Brain microvascular endothelial cell (primary cell): ENCODE measurements at regions not wholly inside any gene's neighbourhood (a gene's known extent, or its start where the extent isn't known, plus 50 kb on each side); places are given as distances from the start of the nearest gene placed in this dataset.
A peak's percentile ranks its signal among the peaks of the same experiment; 100 is the strongest.

ENCODE experiments used
- DNase-seq: peaks from one replicate; pipeline ENCODE4 v3.0.0-alpha.2; 2020
- H3K27ac ChIP-seq: fragments of 250-450 bp; sonication (Bioruptor Pico); 2 replicates; pipeline ENCODE4 v1.5.1; 2020; ENCODE audit warnings: mild to moderate bottlenecking, moderate library complexity
- H3K27me3 ChIP-seq: fragments of 250-450 bp; sonication (Bioruptor Pico); replicated peaks from 2 replicates; pipeline ENCODE4 v1.5.1; 2020; ENCODE audit warnings: mild to moderate bottlenecking
- H3K36me3 ChIP-seq: fragments of 250-450 bp; sonication (Bioruptor Pico); replicated peaks from 2 replicates; pipeline ENCODE4 v1.5.1; 2020; ENCODE audit warnings: mild to moderate bottlenecking
- H3K4me3 ChIP-seq: 2 replicates; pipeline ENCODE4 v1.5.1; 2011; ENCODE audit warnings: low read depth, mild to moderate bottlenecking, control low read depth, low read length, moderate library complexity
- in situ Hi-C: cut with HindIII; loops from 2 replicates; pipeline ENCODE4 v1.10.0; 2017; ENCODE audit warnings: low sequenced_read_pairs, low pct_ligation_motif_present
- TF ChIP-seq, protein P1 (sequence below): IDR thresholded peaks from 2 replicates; pipeline ENCODE4 v1.5.1; 2011; ENCODE audit warnings: low read depth, mild to moderate bottlenecking, moderate library complexity, low read length, control low read depth, inconsistent platforms; ENCODE audit errors: missing control alignments

DNA sequence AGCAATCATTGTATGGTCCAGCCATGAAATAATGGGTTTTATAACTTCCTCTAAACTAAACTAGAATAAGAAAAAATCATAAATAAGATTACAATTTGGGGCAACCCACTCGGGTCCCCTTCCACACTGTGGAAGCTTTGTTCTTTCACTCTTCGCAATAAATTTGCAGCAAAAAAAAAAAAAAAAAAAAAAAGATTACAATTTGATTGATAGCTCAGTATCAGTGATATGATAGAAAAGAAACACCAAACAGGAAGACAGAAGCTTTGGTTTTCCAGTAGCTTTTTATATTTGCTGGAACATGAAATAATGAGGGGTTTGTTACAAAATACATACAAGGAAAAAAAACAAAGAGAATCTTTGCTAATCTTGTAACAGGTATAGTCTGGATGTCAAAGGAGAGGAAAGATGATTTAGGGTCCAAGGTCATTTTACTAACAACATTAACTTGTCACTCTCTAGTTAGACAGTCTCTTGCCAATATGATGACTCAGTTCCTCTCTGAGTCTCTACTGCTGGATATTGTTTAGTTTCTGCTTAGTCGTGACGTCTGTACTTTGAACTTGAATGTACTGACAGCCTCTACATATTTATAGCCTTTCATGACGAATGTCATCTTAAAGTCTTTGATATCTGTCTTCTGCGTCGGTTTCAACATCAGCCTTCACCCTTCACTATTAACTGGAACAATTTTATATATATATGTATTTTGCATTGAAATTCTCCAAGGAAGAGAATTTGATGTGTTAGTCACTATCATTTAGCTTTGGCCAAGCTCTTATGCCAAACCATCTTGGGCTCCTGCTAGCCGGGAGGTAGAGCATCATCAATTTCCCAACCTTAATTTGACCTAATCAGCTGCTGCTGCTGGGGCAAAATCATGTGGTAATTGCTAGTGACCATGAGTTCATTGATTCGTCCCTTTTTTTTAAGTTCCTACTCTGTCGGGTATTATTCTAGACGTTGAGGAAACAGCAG lies 213.1 kb upstream of the STXBP5 start:
- Histone ChIP-seq H3K27ac (peak overlapping the region; percentile 77), H3K36me3 (no peaks in the 10 kb centered on the region), H3K4me3 (no peak overlapping the region), H3K27me3 (no peaks in the 10 kb centered on the region)
- TF ChIP-seq, protein P1, sequence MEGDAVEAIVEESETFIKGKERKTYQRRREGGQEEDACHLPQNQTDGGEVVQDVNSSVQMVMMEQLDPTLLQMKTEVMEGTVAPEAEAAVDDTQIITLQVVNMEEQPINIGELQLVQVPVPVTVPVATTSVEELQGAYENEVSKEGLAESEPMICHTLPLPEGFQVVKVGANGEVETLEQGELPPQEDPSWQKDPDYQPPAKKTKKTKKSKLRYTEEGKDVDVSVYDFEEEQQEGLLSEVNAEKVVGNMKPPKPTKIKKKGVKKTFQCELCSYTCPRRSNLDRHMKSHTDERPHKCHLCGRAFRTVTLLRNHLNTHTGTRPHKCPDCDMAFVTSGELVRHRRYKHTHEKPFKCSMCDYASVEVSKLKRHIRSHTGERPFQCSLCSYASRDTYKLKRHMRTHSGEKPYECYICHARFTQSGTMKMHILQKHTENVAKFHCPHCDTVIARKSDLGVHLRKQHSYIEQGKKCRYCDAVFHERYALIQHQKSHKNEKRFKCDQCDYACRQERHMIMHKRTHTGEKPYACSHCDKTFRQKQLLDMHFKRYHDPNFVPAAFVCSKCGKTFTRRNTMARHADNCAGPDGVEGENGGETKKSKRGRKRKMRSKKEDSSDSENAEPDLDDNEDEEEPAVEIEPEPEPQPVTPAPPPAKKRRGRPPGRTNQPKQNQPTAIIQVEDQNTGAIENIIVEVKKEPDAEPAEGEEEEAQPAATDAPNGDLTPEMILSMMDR, result no peak
- in situ Hi-C loops, result no loop called here
- DNase-seq, result peak; percentile 79

DNA sequence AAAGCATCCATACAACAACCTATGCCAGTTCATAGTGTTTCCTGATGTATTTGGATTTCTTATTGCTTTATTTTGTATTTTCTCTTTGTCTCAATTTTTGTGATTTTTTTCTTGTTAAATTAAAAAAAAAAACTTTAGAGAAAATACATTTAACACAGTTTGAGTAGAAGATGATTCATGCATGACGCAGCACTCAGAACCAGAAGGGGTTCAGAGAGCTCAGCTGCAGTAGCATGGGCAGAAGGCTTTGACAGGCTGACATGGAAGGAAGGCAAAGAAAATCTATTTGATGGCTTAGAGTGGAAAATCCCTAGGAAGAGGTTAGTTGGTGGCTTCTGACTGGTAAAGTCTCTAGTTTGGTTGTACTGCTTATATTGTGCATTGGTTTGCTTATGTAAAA lies 207.2 kb upstream of the STXBP5 start:
- H3K4me3 ChIP-seq, result no peak overlapping the region
- TF ChIP-seq, protein P1, result no peak
- no peaks in the 10 kb centered on the region for H3K36me3 ChIP-seq
- H3K27ac ChIP-seq, result no peak overlapping the region
- H3K27me3 ChIP-seq, result no peaks in the 10 kb centered on the region
- DNase-seq, result peak; percentile 83
- in situ Hi-C loops, result no loop called here

DNA sequence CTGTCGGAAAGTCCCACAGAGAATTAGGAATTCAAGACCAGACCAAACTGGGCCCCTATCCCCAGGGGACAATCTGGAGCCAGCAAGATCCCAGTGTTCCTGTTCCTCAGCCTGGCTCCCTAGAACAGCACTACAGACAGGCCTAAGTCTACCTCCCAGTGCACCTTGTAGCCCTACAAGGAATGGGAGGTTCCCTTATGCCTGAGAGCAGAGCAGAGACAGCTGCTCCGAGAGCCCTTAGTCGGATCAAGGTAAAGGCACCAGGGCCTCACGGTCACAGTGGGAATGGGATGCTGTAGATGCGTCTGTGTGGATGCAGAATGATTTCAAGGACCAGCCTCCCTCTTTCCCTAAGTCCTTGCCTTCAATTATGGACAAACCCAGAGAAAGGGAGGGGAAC lies 204.5 kb upstream of the STXBP5 start:
- in situ Hi-C loops, result no loop called here
- Histone ChIP-seq H3K36me3 (no peaks in the 10 kb centered on the region), H3K27ac (no peak overlapping the region), H3K27me3 (no peaks in the 10 kb centered on the region), H3K4me3 (no peak overlapping the region)
- no peak for DNase-seq
- TF ChIP-seq, protein P1, result no peak

DNA sequence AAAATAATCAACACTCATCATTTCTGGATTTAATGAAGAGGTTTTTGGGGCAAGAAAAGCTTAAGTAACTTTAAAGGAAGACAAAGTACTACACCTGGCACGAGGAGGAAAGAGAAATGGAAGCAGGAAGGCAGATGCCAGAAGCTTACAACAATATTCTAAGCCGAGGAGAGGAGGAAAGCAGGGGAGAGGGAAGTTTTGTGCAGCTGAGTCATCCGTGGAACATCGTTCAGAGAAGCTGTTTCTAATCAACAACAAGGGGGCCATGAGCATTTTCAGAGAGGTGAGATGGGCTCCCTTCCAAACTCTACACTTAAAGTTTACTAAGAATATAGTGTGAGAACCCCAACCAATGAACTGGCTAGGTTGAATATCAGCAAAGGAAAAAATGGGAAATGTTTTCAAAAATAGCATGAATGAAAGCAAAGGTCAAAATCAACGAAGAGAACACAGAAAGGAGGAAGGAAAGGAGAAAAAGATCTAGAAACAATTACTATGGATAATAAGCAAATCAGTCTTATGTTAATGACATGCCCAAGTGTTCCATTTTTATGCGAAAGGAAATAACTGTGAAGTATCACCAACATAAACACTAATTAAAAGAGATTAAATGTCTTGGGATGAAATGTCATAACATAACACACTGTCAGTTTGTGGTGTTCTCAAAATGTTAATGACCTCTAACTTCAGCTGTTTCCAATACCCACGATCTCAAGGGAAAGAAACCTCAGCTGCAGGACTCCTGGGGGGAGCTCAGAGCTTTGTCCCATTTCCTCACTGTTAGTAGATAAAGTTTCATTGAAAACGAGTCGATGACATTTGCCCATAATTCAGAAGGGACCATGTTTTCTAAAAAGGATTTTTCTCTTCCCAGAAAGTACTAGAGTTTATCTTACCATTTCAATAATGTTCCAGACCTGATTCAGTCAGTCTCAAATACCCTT lies 203.4 kb upstream of the STXBP5 start:
- TF ChIP-seq, protein P1, result no peak
- in situ Hi-C loops, result no loop called here
- H3K27me3 ChIP-seq, result no peaks in the 10 kb centered on the region
- peak; percentile 72 for DNase-seq
- H3K27ac ChIP-seq, result peak overlapping the region; percentile 40
- H3K36me3 ChIP-seq, result no peaks in the 10 kb centered on the region
- H3K4me3 ChIP-seq, result no peak overlapping the region

DNA sequence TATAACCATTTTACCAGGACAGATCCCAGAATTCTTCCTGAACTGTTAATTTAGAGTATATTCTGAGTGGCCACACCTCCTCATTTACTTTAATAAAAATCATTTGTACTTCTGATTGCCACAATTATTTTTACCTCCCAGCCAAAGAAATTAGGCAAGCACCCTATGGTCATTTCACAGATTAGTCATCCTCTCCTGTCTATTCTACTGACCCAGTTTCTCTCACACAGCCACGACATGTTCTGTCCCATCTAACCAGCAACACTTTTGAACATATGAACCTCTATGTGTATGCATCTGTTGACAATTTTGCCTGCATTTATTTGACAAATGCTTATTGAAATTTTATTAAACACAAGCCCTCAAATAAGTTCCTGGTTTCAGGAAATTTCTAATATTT lies 202.6 kb upstream of the STXBP5 start:
- H3K27ac ChIP-seq, result no peak overlapping the region
- TF ChIP-seq, protein P1, result no peak
- in situ Hi-C loops, result no loop called here
- no peak for DNase-seq
- no peak overlapping the region for H3K4me3 ChIP-seq
- no peaks in the 10 kb centered on the region for H3K27me3 ChIP-seq
- no peaks in the 10 kb centered on the region for H3K36me3 ChIP-seq
